ENCODE measurements at regions not wholly inside any gene's neighbourhood (a gene's known extent, or its start where the extent isn't known, plus 50 kb on each side); places are given as distances from the start of the nearest gene placed in this dataset.

- TF ChIP-seq CDX4 (CRISPR knock-in tag; IDR thresholded peaks at IDR 0.05; ENCODE audit: borderline replicate concordance) (no peak), TCF7 (CRISPR knock-in tag; IDR thresholded peaks at IDR 0.05; ENCODE audit: low read depth) (no peak), NFATC4 (CRISPR knock-in tag; IDR thresholded peaks at IDR 0.05) (no peak), PRDM15 (CRISPR knock-in tag; IDR thresholded peaks at IDR 0.05) (no peak), NR2C2 (CRISPR knock-in tag; IDR thresholded peaks at IDR 0.05) (no peak), ATF3 (CRISPR knock-in tag; conservative IDR thresholded peaks at IDR 0.05) (no peak)
These were observed 163.1 kb downstream of the DICER1 start (continued) for GRCh38 chr14:94994245-94994644.

- no peak overlapping the region for H3K27ac Mint-ChIP-seq
- POLR2A ChIA-PET = no interaction called here
These were observed 165.3 kb downstream of the DICER1 start for GRCh38 chr14:94992046-94992445.

More at GRCh38 chr14:94992046-94992445, 165.3 kb downstream of the DICER1 start:
- TF ChIP-seq ATF6 (CRISPR knock-in tag; IDR thresholded peaks at IDR 0.05) (no peak), CBFB (CRISPR knock-in tag; IDR thresholded peaks at IDR 0.05; ENCODE audit: low read depth) (no peak), ETV6 (CRISPR knock-in tag; IDR thresholded peaks at IDR 0.05) (no peak), SMAD4 (CRISPR knock-in tag; IDR thresholded peaks at IDR 0.05) (no peak), ZNF263 (CRISPR knock-in tag; IDR thresholded peaks at IDR 0.05; ENCODE audit: low read depth) (no peak), NR2C2 (CRISPR knock-in tag; IDR thresholded peaks at IDR 0.05) (no peak), ATF1 (CRISPR knock-in tag; IDR thresholded peaks at IDR 0.05) (no peak), FOXP4 (CRISPR knock-in tag; IDR thresholded peaks at IDR 0.05) (no peak), GRHL2 (CRISPR knock-in tag; IDR thresholded peaks at IDR 0.05; ENCODE audit: insufficient replicate concordance, severe bottlenecking) (no peak), TEAD4 (CRISPR knock-in tag; IDR thresholded peaks at IDR 0.05) (no peak)
- Mint-ChIP-seq H3K36me3 (no peaks in the 10 kb centered on the region; the same call in 1 of the 2 replicates), H3K4me3 (no peak overlapping the region), H3K27me3 (ENCODE audit: low read depth) (peaks cover 7% of the 10 kb centered on the region; the same call in 1 of the 2 replicates), H3K9me3 (peaks cover 10% of the 10 kb centered on the region), H3K4me1 (no peaks in the 10 kb centered on the region)
- DNase-seq (ENCODE audit: low spot score) (no peak), ATAC-seq (no peak)
- CTCF ChIA-PET = no interaction called here

All from WTC11 (cell line).